MG63 (cell line): ENCODE measurements at regions not wholly inside any gene's neighbourhood (a gene's known extent, or its start where the extent isn't known, plus 50 kb on each side); places are given as distances from the start of the nearest gene placed in this dataset.
"Not testable (repeated sequence)": the region's sequence is repeated elsewhere in the genome, so short reads cannot be mapped to it uniquely, and the experiment has no call there.

ENCODE experiments used
- DNase-seq: peaks from one replicate; pipeline ENCODE4 v3.0.0-alpha.2; 2020
- H3K27me3 ChIP-seq: fragments of 250-450 bp; sonication (Bioruptor Pico); 2 replicates; pipeline ENCODE4 v1.5.1; 2020; ENCODE audit warnings: mild to moderate bottlenecking, moderate library complexity
- H3K36me3 ChIP-seq: fragments of 250-450 bp; sonication (Bioruptor Pico); 2 replicates; pipeline ENCODE4 v1.5.1; 2020; ENCODE audit warnings: mild to moderate bottlenecking, moderate library complexity
- H3K4me3 ChIP-seq: fragments of 250-450 bp; sonication (Bioruptor Pico); 2 replicates; pipeline ENCODE4 v1.5.1; 2020; ENCODE audit warnings: mild to moderate bottlenecking, moderate library complexity
- H3K9me3 ChIP-seq: fragments of 250-450 bp; sonication (Bioruptor Pico); 2 replicates; pipeline ENCODE4 v1.5.1; 2020; ENCODE audit warnings: mild to moderate bottlenecking, moderate library complexity

- Histone ChIP-seq H3K36me3 (no peaks in the 10 kb centered on the region), H3K4me3 (no peak overlapping the region)
Observed at GRCh38 chr5:120942596-120943350, 478.7 kb downstream of the PRR16 start.

GRCh38 chr5:120949596-120949995, 485.5 kb downstream of the PRR16 start:
- H3K4me3 ChIP-seq, DNase-seq, H3K36me3 ChIP-seq, H3K27me3 ChIP-seq: not testable (repeated sequence)
- peaks cover 10% of the 10 kb centered on the region for H3K9me3 ChIP-seq

More at GRCh38 chr5:120942596-120943350, 478.7 kb downstream of the PRR16 start:
- Histone ChIP-seq H3K27me3 (no peaks in the 10 kb centered on the region), H3K9me3 (no peaks in the 10 kb centered on the region)
- peak; percentile 22 for DNase-seq

- DNase-seq, H3K27me3 ChIP-seq, H3K36me3 ChIP-seq, H3K4me3 ChIP-seq: not testable (repeated sequence)
- peaks cover 10% of the 10 kb centered on the region for H3K9me3 ChIP-seq
Observed at GRCh38 chr5:120953445-120953844, 489.3 kb downstream of the PRR16 start.

- Histone ChIP-seq H3K36me3 (no peaks in the 10 kb centered on the region), H3K27me3 (no peaks in the 10 kb centered on the region), H3K4me3 (no peak overlapping the region), H3K9me3 (peaks cover 10% of the 10 kb centered on the region)
- DNase-seq, result no peak
Observed at GRCh38 chr5:120954255-120954654, 490.2 kb downstream of the PRR16 start.

- no peaks in the 10 kb centered on the region for H3K27me3 ChIP-seq
- H3K36me3 ChIP-seq, result no peaks in the 10 kb centered on the region
- H3K4me3 ChIP-seq, result no peak overlapping the region
- H3K9me3 ChIP-seq, result peaks cover 10% of the 10 kb centered on the region
- DNase-seq, result no peak
Observed at GRCh38 chr5:120955795-120956194, 491.7 kb downstream of the PRR16 start.

GRCh38 chr5:120958877-120959485, 494.9 kb downstream of the PRR16 start:
- Histone ChIP-seq H3K36me3 (no peaks in the 10 kb centered on the region), H3K9me3 (no peaks in the 10 kb centered on the region; the same call in 1 of the 2 replicates), H3K4me3 (no peak overlapping the region), H3K27me3 (no peaks in the 10 kb centered on the region)
- no peak for DNase-seq

GRCh38 chr5:120960510-120960909, 496.4 kb downstream of the PRR16 start:
- Histone ChIP-seq H3K9me3 (no peaks in the 10 kb centered on the region), H3K36me3 (no peaks in the 10 kb centered on the region), H3K27me3 (no peaks in the 10 kb centered on the region), H3K4me3 (no peak overlapping the region)
- no peak for DNase-seq

- Histone ChIP-seq H3K9me3 (no peaks in the 10 kb centered on the region), H3K4me3 (no peak overlapping the region), H3K27me3 (no peaks in the 10 kb centered on the region), H3K36me3 (no peaks in the 10 kb centered on the region)
- no peak for DNase-seq
Observed at GRCh38 chr5:120967366-120967765, 503.3 kb downstream of the PRR16 start.

- Histone ChIP-seq H3K4me3 (no peak overlapping the region), H3K27me3 (no peaks in the 10 kb centered on the region; the same call in 1 of the 2 replicates), H3K9me3 (no peaks in the 10 kb centered on the region), H3K36me3 (no peaks in the 10 kb centered on the region)
- no peak for DNase-seq
Observed at GRCh38 chr5:120974690-120975089, 510.6 kb downstream of the PRR16 start.

GRCh38 chr5:120982351-120982750, 518.3 kb downstream of the PRR16 start:
- no peaks in the 10 kb centered on the region for H3K36me3 ChIP-seq
- no peak for DNase-seq
- no peaks in the 10 kb centered on the region; the same call in 1 of the 2 replicates for H3K27me3 ChIP-seq
- H3K9me3 ChIP-seq, result no peaks in the 10 kb centered on the region
- no peak overlapping the region for H3K4me3 ChIP-seq

GRCh38 chr5:120985526-120985925, 521.4 kb downstream of the PRR16 start:
- Histone ChIP-seq H3K9me3 (no peaks in the 10 kb centered on the region), H3K27me3 (peaks cover 7% of the 10 kb centered on the region), H3K36me3 (no peaks in the 10 kb centered on the region), H3K4me3 (no peak overlapping the region)
- DNase-seq, result no peak

- DNase-seq, result no peak
- no peaks in the 10 kb centered on the region for H3K36me3 ChIP-seq
- peaks cover 8% of the 10 kb centered on the region for H3K27me3 ChIP-seq
- H3K4me3 ChIP-seq, result no peak overlapping the region
- no peaks in the 10 kb centered on the region for H3K9me3 ChIP-seq
Observed at GRCh38 chr5:120988491-120988890, 524.4 kb downstream of the PRR16 start.

GRCh38 chr5:120988941-120989340, 524.8 kb downstream of the PRR16 start:
- Histone ChIP-seq H3K36me3 (no peaks in the 10 kb centered on the region), H3K9me3 (no peaks in the 10 kb centered on the region), H3K27me3 (peaks cover 8% of the 10 kb centered on the region), H3K4me3 (no peak overlapping the region)
- DNase-seq, result no peak

GRCh38 chr5:120991569-120991968, 527.5 kb downstream of the PRR16 start:
- Histone ChIP-seq H3K9me3 (no peaks in the 10 kb centered on the region), H3K27me3 (peaks cover 8% of the 10 kb centered on the region), H3K36me3 (no peaks in the 10 kb centered on the region), H3K4me3 (no peak overlapping the region)
- DNase-seq, result no peak

- Histone ChIP-seq H3K27me3 (peaks cover 4% of the 10 kb centered on the region; the same call in 1 of the 2 replicates), H3K9me3 (no peaks in the 10 kb centered on the region), H3K36me3 (no peaks in the 10 kb centered on the region), H3K4me3 (no peak overlapping the region)
- no peak for DNase-seq
Observed at GRCh38 chr5:120994112-120994511, 530.0 kb downstream of the PRR16 start.

GRCh38 chr5:120999550-120999949, 535.5 kb downstream of the PRR16 start:
- Histone ChIP-seq H3K36me3 (no peaks in the 10 kb centered on the region), H3K4me3 (no peak overlapping the region), H3K27me3 (no peaks in the 10 kb centered on the region), H3K9me3 (no peaks in the 10 kb centered on the region)
- no peak for DNase-seq

GRCh38 chr5:121006217-121006616, 542.1 kb downstream of the PRR16 start:
- Histone ChIP-seq H3K36me3 (no peaks in the 10 kb centered on the region), H3K27me3 (no peaks in the 10 kb centered on the region), H3K4me3 (no peak overlapping the region), H3K9me3 (no peaks in the 10 kb centered on the region)
- DNase-seq, result no peak

- Histone ChIP-seq H3K9me3 (no peaks in the 10 kb centered on the region), H3K4me3 (no peak overlapping the region), H3K36me3 (no peaks in the 10 kb centered on the region), H3K27me3 (no peaks in the 10 kb centered on the region)
- no peak for DNase-seq
Observed at GRCh38 chr5:121008041-121008440, 543.9 kb downstream of the PRR16 start.
